GM12878 (cell line): ENCODE measurements at regions not wholly inside any gene's neighbourhood (a gene's known extent, or its start where the extent isn't known, plus 50 kb on each side); places are given as distances from the start of the nearest gene placed in this dataset.
A peak's percentile ranks its signal among the peaks of the same experiment; 100 is the strongest.

ENCODE experiments used
- ATAC-seq: fragments of 200-7000 bp; cut with Tn5 transposase; 3 replicates; pipeline ENCODE4 v1.9.1; 2020; ENCODE audit warnings: mild to moderate bottlenecking, moderate library complexity
- BruUV-seq: library from RNA; stranded (reverse); fragments of 400-500 nt; replicated peaks from 2 replicates; lab custom pipeline; 2021; lab: Mats Ljungman, UMichigan
- CTCF ChIA-PET: fragments of 300-600 bp; sonication (Branson Sonifier 250); formaldehyde crosslinking; extraction: SDS; loops from one replicate; lab custom pipeline; 2021; ENCODE audit warnings: inconsistent platforms; lab: Yijun Ruan, JAX
- POLR2A ChIA-PET: fragments of 350-600 bp; formaldehyde crosslinking; extraction: SDS; loops from one replicate; lab custom pipeline; 2021; ENCODE audit warnings: inconsistent platforms; lab: Charles Lee
- RAD21 ChIA-PET: fragments of 300-600 bp; sonication (Branson Sonifier 250); formaldehyde crosslinking; loops from one replicate; lab custom pipeline; 2023; ENCODE audit warnings: antibody characterized with exemption; ENCODE audit not compliant: unreplicated experiment; lab: Charles Lee
- SMC1A ChIA-PET: fragments of 300-600 bp; sonication (Branson Sonifier 250); formaldehyde crosslinking; loops from one replicate; lab custom pipeline; 2023; ENCODE audit not compliant: unreplicated experiment, uncharacterized antibody; lab: Charles Lee
- DNase-seq: peaks from one replicate; pipeline ENCODE4 v3.0.0-alpha.2; 2011; ENCODE audit warnings: low read depth, low spot score
- FAIRE-seq: peaks from 3 replicates; lab custom pipeline; 2011; peaks lifted over from hg19 to GRCh38; lab: Jason Lieb, UNC
- H2AFZ ChIP-seq: 2 replicates; pipeline ENCODE4 v1.6.0; 2011; ENCODE audit warnings: low read depth, low read length, control low read depth; ENCODE audit not compliant: control insufficient read depth
- H3K27ac ChIP-seq: 2 replicates; pipeline ENCODE4 v1.5.1; 2011; ENCODE audit warnings: control low read depth; ENCODE audit not compliant: control insufficient read depth, insufficient read depth
- H3K27me3 ChIP-seq, 2 experiments: replicated peaks in 1 of 2; 2 replicates each; pipeline versions ENCODE4 v1.6.0 to v1.6.1; 2011; ENCODE audit warnings: low read length in 1 of 2; ENCODE audit not compliant: control insufficient read depth in 2 of 2, insufficient read depth in 2 of 2
- H3K36me3 ChIP-seq, 2 experiments: 2 replicates each; pipeline ENCODE4 v1.5.1; 2011; ENCODE audit warnings: low read length in 1 of 2; ENCODE audit not compliant: control insufficient read depth in 2 of 2, insufficient read depth in 2 of 2
- H3K4me1 ChIP-seq: 2 replicates; pipeline ENCODE4 v1.6.1; 2011; ENCODE audit warnings: mild to moderate bottlenecking, low read length, moderate library complexity, mixed read lengths; ENCODE audit not compliant: control insufficient read depth, insufficient read depth
- H3K4me2 ChIP-seq: 2 replicates; pipeline ENCODE4 v1.6.0; 2011; ENCODE audit warnings: control low read depth; ENCODE audit not compliant: control insufficient read depth, insufficient read depth
- H3K4me3 ChIP-seq: fragments of 200-600 bp; sonication (generic); 2 replicates; pipeline ENCODE4 v1.5.1; 2016
- H3K79me2 ChIP-seq: 2 replicates; pipeline ENCODE4 v1.6.0; 2011; ENCODE audit warnings: low read length; ENCODE audit not compliant: control insufficient read depth, insufficient read depth
- H3K9ac ChIP-seq: 2 replicates; pipeline ENCODE4 v1.8.0; 2011; ENCODE audit warnings: low read length, control low read depth, mixed read lengths; ENCODE audit not compliant: control insufficient read depth, insufficient read depth
- H3K9me3 ChIP-seq: replicated peaks from 3 replicates; pipeline ENCODE4 v1.5.1; 2011; ENCODE audit warnings: mild to moderate bottlenecking, low read length; ENCODE audit not compliant: control insufficient read depth, insufficient read depth
- H4K20me1 ChIP-seq: 2 replicates; pipeline ENCODE4 v1.6.0; 2011; ENCODE audit not compliant: control insufficient read depth, insufficient read depth
- CEBPB ChIP-seq, 2 experiments: fragments of 150-350 bp in 1 of 2; IDR thresholded peaks; 2 replicates each; pipeline ENCODE4 v1.6.1; 2012 to 2014; ENCODE audit warnings: low read depth in 2 of 2, low read length in 2 of 2, borderline replicate concordance in 1 of 2, inconsistent platforms in 1 of 2
- CEBPZ ChIP-seq: fragments of 150-350 bp; IDR thresholded peaks from 2 replicates; pipeline ENCODE4 v1.6.1; 2016; ENCODE audit warnings: low read depth, low read length
- CTCF ChIP-seq, 3 experiments: IDR thresholded peaks in 2 of 3; conservative IDR thresholded peaks in 1 of 3; 2 replicates each; pipeline ENCODE4 v1.5.1; 2011; ENCODE audit warnings: low read depth in 3 of 3, low read length in 3 of 3, mild to moderate bottlenecking in 3 of 3, control low read depth in 2 of 3, moderate library complexity in 2 of 3, inconsistent platforms in 1 of 3, mixed read lengths in 1 of 3; ENCODE audit not compliant: control insufficient read depth in 2 of 3, insufficient read depth in 1 of 3; ENCODE audit errors: extremely low read depth in 1 of 3
- DPF2 ChIP-seq: fragments of 450-650 bp; IDR thresholded peaks from 2 replicates; pipeline ENCODE4 v1.6.1; 2017; ENCODE audit warnings: mild to moderate bottlenecking
- NKRF ChIP-seq: fragments of 450-650 bp; conservative IDR thresholded peaks from 2 replicates; pipeline ENCODE4 v1.6.1; 2017; ENCODE audit warnings: mild to moderate bottlenecking, moderate library complexity
- PAX8 ChIP-seq: fragments of 450-650 bp; IDR thresholded peaks from 2 replicates; pipeline ENCODE4 v1.6.1; 2017; ENCODE audit warnings: mild to moderate bottlenecking, moderate library complexity
- RELA ChIP-seq: fragments of 450-650 bp; IDR thresholded peaks from 2 replicates; pipeline ENCODE4 v1.8.0; 2014; ENCODE audit warnings: borderline replicate concordance; ENCODE audit not compliant: partially characterized antibody
- SMAD5 ChIP-seq: IDR thresholded peaks from 2 replicates; pipeline ENCODE4 v1.6.1; 2016; ENCODE audit warnings: antibody characterized with exemption, low read depth
- SMARCA5 ChIP-seq: fragments of 450-650 bp; IDR thresholded peaks from 2 replicates; pipeline ENCODE4 v1.6.1; 2017; ENCODE audit warnings: mild to moderate bottlenecking
- ZBTB11 ChIP-seq: fragments of 450-650 bp; formaldehyde crosslinking; IDR thresholded peaks from 2 replicates; pipeline ENCODE4 v1.5.0; 2022; ENCODE audit warnings: mild to moderate bottlenecking, missing genetic modification characterization
- WGBS: methylation state at CpG from one replicate; pipeline ENCODE4 v1.1.6; 2016; ENCODE audit warnings: low lambda C conversion rate; ENCODE audit not compliant: insufficient replicate concordance, insufficient coverage; ENCODE audit errors: missing lambda C conversion rate; 5-methylcytosine and 5-hydroxymethylcytosine counted together
- in situ Hi-C: fragments of 300-500 bp; cut with MboI; formaldehyde crosslinking; loops from 9 replicates; pipeline ENCODE4 v1.14.3; 2018; ENCODE audit warnings: mixed read lengths
- intact Hi-C: fragments of 100-400 bp; cut with micrococcal nuclease; formaldehyde crosslinking; loops from one replicate; pipeline ENCODE4 v1.14.2; 2022; ENCODE audit not compliant: unreplicated experiment

GRCh38 chr2:76584474-76584873 lies 873.8 kb upstream of the GCFC2 start:
- no TSS peak for BruUV-seq
- in situ Hi-C loops: no loop called here

More at GRCh38 chr2:76584474-76584873, 873.8 kb upstream of the GCFC2 start:
- ATAC-seq: peak; percentile 60
- Histone ChIP-seq H3K4me3 (no peak overlapping the region), H3K4me1 (no peaks in the 10 kb centered on the region), H4K20me1 (no peaks in the 10 kb centered on the region), H2AFZ (peak overlapping the region; percentile 34), H3K9me3 (no peaks in the 10 kb centered on the region), H3K4me2 (no peak overlapping the region), H3K79me2 (no peaks in the 10 kb centered on the region), H3K27ac (no peak overlapping the region), H3K9ac (no peak overlapping the region), H3K36me3 (no peaks in the 10 kb centered on the region), H3K27me3 (no peaks in the 10 kb centered on the region)
- ChIA-PET POLR2A (no interaction called here), CTCF (interaction anchor here (1.4 kb wide), 1 partner anchor 15 kb away, joined by 4 read pairs; no protein-coding TSS in a partner anchor), RAD21 (no interaction called here), SMC1A (interaction anchor here (1.2 to 2.7 kb wide), 2 partner anchors 15 to 24 kb away, joined by 3 to 14 read pairs; no protein-coding TSS in a partner anchor)
- intact Hi-C loops: no loop called here
- peak; percentile 59 for FAIRE-seq
- 13% methylated on average over 3 of the region's 3 CpGs for WGBS
- TF ChIP-seq CTCF (IDR thresholded peaks at IDR 0.05 in 2 of 3, conservative IDR thresholded peaks at IDR 0.05 in 1 of 3; ENCODE audit: control insufficient read depth in 2 of 3, extremely low read depth in 1 of 3, insufficient read depth in 1 of 3, low read depth in 3 of 3, low read length in 3 of 3): no peak
- no peak for TF ChIP-seq CEBPB (IDR thresholded peaks at IDR 0.05; ENCODE audit: borderline replicate concordance in 1 of 2, low read depth in 2 of 2, low read length in 2 of 2)
- no peak for TF ChIP-seq SMARCA5
- no peak for TF ChIP-seq NKRF
- TF ChIP-seq ZBTB11 (CRISPR knock-in tag): no peak
- no peak for TF ChIP-seq DPF2
- TF ChIP-seq PAX8: no peak
- TF ChIP-seq SMAD5: no peak
- TF ChIP-seq RELA: no peak
- TF ChIP-seq CEBPZ: no peak
- no peak for DNase-seq
